CD8-positive, alpha-beta memory T cell (primary cell): ENCODE measurements at regions not wholly inside any gene's neighbourhood (a gene's known extent, or its start where the extent isn't known, plus 50 kb on each side); places are given as distances from the start of the nearest gene placed in this dataset.

Source experiments
- CTCF ChIA-PET: fragments of 350-600 bp; sonication (Branson Sonifier 250); formaldehyde crosslinking; loops from one replicate; lab custom pipeline; 2021; ENCODE audit warnings: antibody characterized with exemption; lab: Charles Lee
- POLR2A ChIA-PET: fragments of 350-600 bp; sonication (Branson Sonifier 250); formaldehyde crosslinking; loops from one replicate; lab custom pipeline; 2021; ENCODE audit warnings: antibody characterized with exemption; lab: Charles Lee
- DNase-seq, 5 donors: peaks; one replicate each; pipeline versions ENCODE4 v3.0.0 to v3.0.0-alpha.2; 2020 to 2022; ENCODE audit warnings: mixed read lengths in 1 of 5
- H3K27ac ChIP-seq: one replicate; pipeline ENCODE4 v1.7.0; 2013; ENCODE audit warnings: low read depth, mild to moderate bottlenecking, low read length, moderate library complexity
- H3K27me3 ChIP-seq: 2 replicates; pipeline ENCODE4 v1.7.0; 2013; ENCODE audit warnings: low read length, mild to moderate bottlenecking; ENCODE audit not compliant: insufficient read depth, poor library complexity, severe bottlenecking
- H3K36me3 ChIP-seq: 2 replicates; pipeline ENCODE4 v1.7.0; 2013; ENCODE audit warnings: mild to moderate bottlenecking, low read length, moderate library complexity; ENCODE audit not compliant: insufficient read depth
- H3K4me1 ChIP-seq: 2 replicates; pipeline ENCODE4 v1.7.0; 2013; ENCODE audit warnings: mild to moderate bottlenecking, low read length, moderate library complexity; ENCODE audit not compliant: insufficient read depth
- H3K4me3 ChIP-seq: 2 replicates; pipeline ENCODE4 v1.7.0; 2013; ENCODE audit warnings: mild to moderate bottlenecking, low read length
- H3K9me3 ChIP-seq: 2 replicates; pipeline ENCODE4 v1.7.0; 2013; ENCODE audit warnings: mild to moderate bottlenecking, low read length
- H3K27ac Mint-ChIP-seq, 8 donors: one replicate each; pipeline ENCODE4 v1.8.0; 2020 to 2021; ENCODE audit warnings: mixed read lengths in 8 of 8, mild to moderate bottlenecking in 6 of 8, inconsistent platforms in 3 of 8, moderate library complexity in 3 of 8
- H3K27me3 Mint-ChIP-seq, 2 donors: one replicate each; pipeline ENCODE4 v1.8.0; 2020 to 2021; ENCODE audit warnings: mixed read lengths in 2 of 2, mild to moderate bottlenecking in 1 of 2, moderate library complexity in 1 of 2
- H3K36me3 Mint-ChIP-seq, 3 donors: one replicate each; pipeline ENCODE4 v1.8.0; 2020 to 2021; ENCODE audit warnings: mixed read lengths in 3 of 3, inconsistent platforms in 1 of 3, mild to moderate bottlenecking in 1 of 3
- H3K4me1 Mint-ChIP-seq, 3 donors: one replicate each; pipeline ENCODE4 v1.8.0; 2020 to 2021; ENCODE audit warnings: mixed read lengths in 3 of 3, inconsistent platforms in 1 of 3, mild to moderate bottlenecking in 1 of 3
- H3K4me3 Mint-ChIP-seq, 7 donors: one replicate each; pipeline ENCODE4 v1.8.0; 2020 to 2021; ENCODE audit warnings: mixed read lengths in 7 of 7, mild to moderate bottlenecking in 6 of 7, moderate library complexity in 4 of 7, inconsistent platforms in 2 of 7
- H3K9me3 Mint-ChIP-seq, 5 donors: one replicate each; pipeline ENCODE4 v1.8.0; 2020 to 2022; ENCODE audit warnings: mixed read lengths in 5 of 5, mild to moderate bottlenecking in 3 of 5, moderate library complexity in 2 of 5, inconsistent platforms in 1 of 5

GRCh38 chrX:117517994-117518393 lies 598.6 kb downstream of the KLHL13 start:
- Mint-ChIP-seq H3K4me1 (no peaks in the 10 kb centered on the region), H3K9me3 (peaks cover 0 to 2% (median 0%) of the 10 kb centered on the region in 5 donors), H3K27me3 (peaks cover 0 to 2% of the 10 kb centered on the region in 2 donors), H3K36me3 (no peaks in the 10 kb centered on the region), H3K4me3 (no peak overlapping the region), H3K27ac (no peak overlapping the region)
- Histone ChIP-seq H3K36me3 (no peaks in the 10 kb centered on the region), H3K4me1 (no peaks in the 10 kb centered on the region), H3K27ac (no peak overlapping the region), H3K4me3 (no peak overlapping the region), H3K27me3 (no peaks in the 10 kb centered on the region), H3K9me3 (no peaks in the 10 kb centered on the region)
- ChIA-PET POLR2A (no interaction called here), CTCF (no interaction called here)
- no peak for DNase-seq

DNA sequence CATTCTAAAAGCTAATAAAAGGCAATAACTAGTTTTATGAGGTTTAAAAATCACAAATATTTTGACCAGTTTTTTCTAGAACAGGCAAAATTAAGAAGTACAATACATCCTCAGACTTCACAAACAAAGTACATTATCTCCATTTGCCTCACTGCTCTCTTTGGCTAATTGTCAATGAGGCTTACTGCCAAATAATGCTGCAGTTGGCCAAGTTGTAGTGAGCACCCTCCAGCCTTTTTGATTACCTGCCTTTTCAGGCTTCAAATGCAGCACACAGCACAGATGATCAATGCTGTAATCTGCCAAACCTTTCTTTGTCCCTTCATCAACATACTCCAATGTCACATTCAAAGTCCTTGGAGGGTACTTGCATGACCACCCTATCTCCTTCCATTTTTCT lies 605.2 kb downstream of the KLHL13 start:
- no peak for DNase-seq
- no peaks in the 10 kb centered on the region for H3K36me3 Mint-ChIP-seq
- H3K27me3 ChIP-seq, result no peaks in the 10 kb centered on the region
- no peak overlapping the region for H3K4me3 Mint-ChIP-seq
- H3K27me3 Mint-ChIP-seq, result no peaks in the 10 kb centered on the region
- ChIA-PET POLR2A (no interaction called here), CTCF (no interaction called here)
- H3K27ac ChIP-seq, result no peak overlapping the region
- no peaks in the 10 kb centered on the region for H3K9me3 ChIP-seq
- no peaks in the 10 kb centered on the region for H3K4me1 Mint-ChIP-seq
- peaks cover 0 to 8% (median 0%) of the 10 kb centered on the region in 5 donors for H3K9me3 Mint-ChIP-seq
- H3K36me3 ChIP-seq, result no peaks in the 10 kb centered on the region
- H3K4me3 ChIP-seq, result no peak overlapping the region
- H3K4me1 ChIP-seq, result no peaks in the 10 kb centered on the region
- no peak overlapping the region for H3K27ac Mint-ChIP-seq

DNA sequence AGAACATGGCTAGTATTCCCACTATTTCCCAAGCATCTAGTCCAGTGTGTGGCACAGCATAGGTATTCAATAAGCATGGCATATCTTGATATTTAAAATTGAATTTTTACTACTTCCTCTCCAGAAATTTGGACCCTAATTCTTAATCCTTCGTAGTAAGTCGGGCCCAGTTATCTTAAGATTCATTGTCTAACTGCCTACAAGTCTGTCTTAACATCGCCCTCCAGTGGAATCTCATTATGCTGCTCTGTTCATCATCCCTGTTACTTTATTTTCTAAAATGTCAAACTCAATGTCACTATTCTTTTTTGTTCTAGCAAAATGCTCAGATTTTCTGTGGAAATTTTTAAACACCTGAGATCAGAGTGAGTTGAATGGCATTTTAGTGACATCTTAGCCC lies 606.2 kb downstream of the KLHL13 start:
- no peak overlapping the region for H3K27ac Mint-ChIP-seq
- Histone ChIP-seq H3K36me3 (no peaks in the 10 kb centered on the region), H3K9me3 (no peaks in the 10 kb centered on the region), H3K27ac (no peak overlapping the region), H3K4me3 (no peak overlapping the region), H3K27me3 (no peaks in the 10 kb centered on the region), H3K4me1 (no peaks in the 10 kb centered on the region)
- H3K27me3 Mint-ChIP-seq, result no peaks in the 10 kb centered on the region
- peaks cover 0 to 13% (median under 1%) of the 10 kb centered on the region in 5 donors for H3K9me3 Mint-ChIP-seq
- DNase-seq, result no peak
- H3K4me1 Mint-ChIP-seq, result no peaks in the 10 kb centered on the region
- CTCF ChIA-PET, result no interaction called here
- H3K36me3 Mint-ChIP-seq, result no peaks in the 10 kb centered on the region
- no peak overlapping the region for H3K4me3 Mint-ChIP-seq
- POLR2A ChIA-PET, result no interaction called here

DNA sequence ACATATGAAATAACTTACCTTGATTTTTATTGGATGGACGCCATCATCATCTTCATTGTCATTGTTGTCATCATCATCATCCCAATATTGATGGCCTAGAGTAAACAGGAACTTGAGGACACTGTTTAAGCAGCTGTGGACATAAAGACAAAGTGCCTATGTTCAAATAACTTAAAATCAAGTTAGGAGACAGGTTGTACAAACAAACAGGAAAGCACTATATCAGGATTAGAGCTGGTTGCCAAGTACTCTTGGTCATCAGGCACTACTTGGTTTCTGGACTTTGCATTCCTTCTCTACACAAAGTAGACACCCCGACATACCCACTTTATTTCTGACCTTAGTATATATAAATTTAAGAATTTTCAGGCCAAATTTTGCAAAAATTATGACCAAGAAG lies 608.6 kb downstream of the KLHL13 start:
- no peak overlapping the region for H3K27ac Mint-ChIP-seq
- H3K36me3 ChIP-seq, result no peaks in the 10 kb centered on the region
- H3K4me3 ChIP-seq, result no peak overlapping the region
- H3K9me3 ChIP-seq, result no peaks in the 10 kb centered on the region
- H3K4me1 Mint-ChIP-seq, result no peaks in the 10 kb centered on the region
- no peaks in the 10 kb centered on the region for H3K27me3 Mint-ChIP-seq
- no peaks in the 10 kb centered on the region for H3K27me3 ChIP-seq
- no peaks in the 10 kb centered on the region for H3K4me1 ChIP-seq
- peaks cover 0 to 15% (median 2%) of the 10 kb centered on the region in 5 donors for H3K9me3 Mint-ChIP-seq
- no peak for DNase-seq
- H3K36me3 Mint-ChIP-seq, result no peaks in the 10 kb centered on the region
- ChIA-PET CTCF (no interaction called here), POLR2A (no interaction called here)
- no peak overlapping the region for H3K4me3 Mint-ChIP-seq
- no peak overlapping the region for H3K27ac ChIP-seq

DNA sequence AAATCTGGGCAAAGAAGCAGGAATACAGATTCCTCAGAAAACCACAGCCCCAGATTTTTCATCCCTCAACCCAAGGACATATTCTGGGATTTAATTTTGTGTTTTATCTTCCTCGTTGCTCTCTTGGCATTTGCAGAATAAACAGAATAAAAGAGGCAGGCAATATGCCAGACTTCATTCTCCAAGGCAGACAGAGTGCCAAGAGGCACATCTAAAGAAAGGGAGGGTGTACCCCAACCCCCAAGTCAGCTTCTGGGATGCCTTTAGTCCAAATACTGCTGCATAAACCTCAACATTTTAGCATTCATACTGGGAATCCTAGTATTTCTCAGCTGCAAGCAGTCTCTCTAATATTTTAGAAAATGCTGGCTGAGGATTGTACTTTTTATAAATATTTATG lies 629.2 kb downstream of the KLHL13 start:
- no peak for DNase-seq
- H3K36me3 ChIP-seq, result no peaks in the 10 kb centered on the region
- no peaks in the 10 kb centered on the region for H3K4me1 ChIP-seq
- no peak overlapping the region for H3K27ac ChIP-seq
- Mint-ChIP-seq H3K9me3 (peaks cover 0 to 2% (median 0%) of the 10 kb centered on the region in 5 donors), H3K27me3 (peaks cover 0 to 3% of the 10 kb centered on the region in 2 donors), H3K4me1 (no peaks in the 10 kb centered on the region), H3K4me3 (no peak overlapping the region), H3K36me3 (no peaks in the 10 kb centered on the region), H3K27ac (no peak overlapping the region)
- no peaks in the 10 kb centered on the region for H3K9me3 ChIP-seq
- H3K27me3 ChIP-seq, result no peaks in the 10 kb centered on the region
- POLR2A ChIA-PET, result no interaction called here
- no peak overlapping the region for H3K4me3 ChIP-seq
- CTCF ChIA-PET, result no interaction called here

- ChIA-PET CTCF (no interaction called here), POLR2A (no interaction called here)
- DNase-seq, result no peak
- peaks cover 0 to 3% of the 10 kb centered on the region in 2 donors for H3K27me3 Mint-ChIP-seq
- H3K27ac Mint-ChIP-seq, result no peak overlapping the region
- H3K36me3 ChIP-seq, result no peaks in the 10 kb centered on the region
- no peaks in the 10 kb centered on the region for H3K9me3 ChIP-seq
- H3K4me1 Mint-ChIP-seq, result no peaks in the 10 kb centered on the region
- H3K27ac ChIP-seq, result no peak overlapping the region
- H3K27me3 ChIP-seq, result no peaks in the 10 kb centered on the region
- peaks cover 0 to 4% (median 0%) of the 10 kb centered on the region in 5 donors for H3K9me3 Mint-ChIP-seq
- H3K4me3 ChIP-seq, result no peak overlapping the region
- H3K36me3 Mint-ChIP-seq, result no peaks in the 10 kb centered on the region
- no peak overlapping the region for H3K4me3 Mint-ChIP-seq
- H3K4me1 ChIP-seq, result no peaks in the 10 kb centered on the region
Observed at GRCh38 chrX:117483950-117484349, 632.7 kb downstream of the KLHL13 start.

DNA sequence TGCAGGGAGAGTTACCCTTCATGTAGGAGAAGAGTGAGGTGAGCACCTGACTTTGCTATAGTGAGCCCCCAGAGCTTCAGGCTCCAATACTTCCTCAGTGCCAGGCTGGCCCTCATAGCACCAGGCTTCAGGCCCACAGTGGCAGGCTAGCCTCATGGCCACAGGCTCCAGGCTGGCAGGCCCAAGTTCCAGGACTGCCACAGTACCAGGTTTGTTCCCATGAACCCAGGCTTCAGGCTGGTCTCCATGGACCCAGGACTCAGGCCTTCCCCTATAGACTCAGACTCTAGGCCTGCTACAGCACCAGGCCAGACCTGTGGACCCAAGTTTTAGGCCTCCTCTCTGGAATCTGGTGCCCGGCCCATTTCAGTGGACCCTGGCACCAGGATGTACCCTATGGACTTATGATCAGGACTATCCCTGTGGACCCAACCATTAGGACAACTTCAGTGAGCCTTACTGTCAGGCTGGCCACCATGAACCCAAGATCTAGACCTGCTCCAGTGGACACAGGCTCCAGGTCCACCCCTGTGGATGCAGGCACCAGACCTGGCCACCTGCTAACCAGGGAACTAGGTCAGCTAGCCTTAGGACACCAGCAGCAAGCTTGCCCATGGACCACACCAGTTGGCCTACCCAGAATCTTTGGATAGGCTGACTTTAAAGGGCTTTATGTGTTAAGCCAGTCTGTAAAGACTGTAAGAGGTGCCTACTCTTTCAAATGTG lies 658.2 kb downstream of the KLHL13 start:
- Mint-ChIP-seq H3K4me3 (no peak overlapping the region), H3K27me3 (peaks cover 0 to 3% of the 10 kb centered on the region in 2 donors), H3K27ac (no peak overlapping the region), H3K36me3 (no peaks in the 10 kb centered on the region), H3K4me1 (no peaks in the 10 kb centered on the region), H3K9me3 (peaks cover 0 to 15% (median 6%) of the 10 kb centered on the region in 5 donors)
- no peaks in the 10 kb centered on the region for H3K4me1 ChIP-seq
- CTCF ChIA-PET, result no interaction called here
- H3K27ac ChIP-seq, result no peak overlapping the region
- POLR2A ChIA-PET, result no interaction called here
- no peak overlapping the region for H3K4me3 ChIP-seq
- H3K9me3 ChIP-seq, result no peaks in the 10 kb centered on the region
- H3K36me3 ChIP-seq, result no peaks in the 10 kb centered on the region
- DNase-seq, result no peak
- no peaks in the 10 kb centered on the region for H3K27me3 ChIP-seq

- H3K9me3 Mint-ChIP-seq, result peaks cover 0 to 10% (median under 1%) of the 10 kb centered on the region in 5 donors
- Histone ChIP-seq H3K4me3 (no peak overlapping the region), H3K27ac (no peak overlapping the region), H3K4me1 (no peaks in the 10 kb centered on the region), H3K9me3 (no peaks in the 10 kb centered on the region), H3K36me3 (no peaks in the 10 kb centered on the region), H3K27me3 (no peaks in the 10 kb centered on the region)
- CTCF ChIA-PET, result no interaction called here
- no peak for DNase-seq
- H3K4me1 Mint-ChIP-seq, result no peaks in the 10 kb centered on the region
- H3K27ac Mint-ChIP-seq, result no peak overlapping the region
- no peak overlapping the region for H3K4me3 Mint-ChIP-seq
- no peaks in the 10 kb centered on the region for H3K36me3 Mint-ChIP-seq
- H3K27me3 Mint-ChIP-seq, result peaks cover 0 to 3% of the 10 kb centered on the region in 2 donors
- POLR2A ChIA-PET, result no interaction called here
Observed at GRCh38 chrX:117455787-117456186, 660.8 kb downstream of the KLHL13 start.
